GM19372 (cell line): ENCODE measurements at regions not wholly inside any gene's neighbourhood (a gene's known extent, or its start where the extent isn't known, plus 50 kb on each side); places are given as distances from the start of the nearest gene placed in this dataset.

Source experiments
- ATAC-seq: cut with Tn5 transposase; IDR thresholded peaks from one replicate; pipeline ENCODE4 v1.9.1; 2021; ENCODE audit warnings: mild to moderate bottlenecking, low read depth, moderate library complexity; ENCODE audit not compliant: unreplicated experiment

DNA sequence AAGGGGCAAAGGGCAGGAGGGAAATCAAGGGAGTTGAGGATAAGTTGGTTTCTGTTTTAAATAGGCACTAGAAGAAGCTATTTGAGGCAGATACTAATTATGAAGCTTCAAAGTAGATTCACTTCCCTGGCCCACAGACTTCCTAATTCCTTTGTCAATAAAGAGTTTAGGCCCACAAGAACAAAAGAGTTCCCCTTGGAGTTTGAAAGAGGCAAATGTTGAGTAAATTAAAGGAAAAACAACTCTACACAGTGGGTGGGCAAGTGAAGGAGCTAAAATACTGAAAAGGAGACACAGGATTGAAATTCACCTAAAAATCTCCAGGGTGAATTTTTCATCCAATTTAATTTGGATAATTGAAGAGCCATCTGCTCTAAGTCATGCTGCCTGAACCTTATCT, 411.7 kb upstream of the RORA start:
- ATAC-seq: no peak

GRCh38 chr15:61639491-61639890, 410.4 kb upstream of the RORA start:
- ATAC-seq: no peak

DNA sequence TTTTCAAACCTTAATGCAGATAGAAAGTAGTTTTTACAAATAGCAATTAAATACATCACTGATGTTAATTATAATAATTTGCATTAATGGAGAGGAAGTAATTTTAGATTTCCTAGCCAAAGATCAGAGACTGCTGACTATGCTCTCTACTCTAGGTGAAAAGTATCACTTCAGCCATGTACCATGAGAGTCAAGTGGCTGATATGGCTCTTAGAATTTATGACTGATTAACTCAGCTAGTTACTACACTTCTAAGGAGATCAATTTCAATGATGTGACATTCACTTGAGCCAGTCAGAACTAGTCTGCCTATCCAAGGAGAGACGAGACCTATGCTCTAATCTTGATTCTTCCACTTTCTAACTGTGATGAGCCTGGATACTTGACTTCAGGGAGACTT, 405.7 kb upstream of the RORA start:
- ATAC-seq: no peak

DNA sequence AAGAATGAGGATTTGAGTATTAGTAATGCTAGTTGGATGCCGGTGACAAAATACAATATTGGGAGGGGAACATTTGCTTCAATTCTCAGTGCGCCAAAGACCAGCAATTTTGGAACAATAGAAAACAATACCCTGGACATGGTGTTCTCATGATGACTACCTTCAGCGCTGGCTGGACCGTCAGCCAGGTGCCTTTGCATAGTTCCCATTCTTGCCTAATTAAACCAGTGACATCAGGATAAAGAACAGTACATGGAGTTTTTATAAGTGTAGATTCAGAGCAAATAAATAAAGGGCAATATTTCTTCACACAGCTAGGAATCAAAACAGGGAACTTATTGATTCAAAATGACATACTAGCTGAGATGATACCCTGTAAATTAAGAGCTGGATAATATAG, 404.8 kb upstream of the RORA start:
- no peak for ATAC-seq

- ATAC-seq: no peak
Observed at GRCh38 chr15:61629269-61629668, 400.2 kb upstream of the RORA start.

- ATAC-seq: no peak
Observed at GRCh38 chr15:61624950-61625349, 395.8 kb upstream of the RORA start.

DNA sequence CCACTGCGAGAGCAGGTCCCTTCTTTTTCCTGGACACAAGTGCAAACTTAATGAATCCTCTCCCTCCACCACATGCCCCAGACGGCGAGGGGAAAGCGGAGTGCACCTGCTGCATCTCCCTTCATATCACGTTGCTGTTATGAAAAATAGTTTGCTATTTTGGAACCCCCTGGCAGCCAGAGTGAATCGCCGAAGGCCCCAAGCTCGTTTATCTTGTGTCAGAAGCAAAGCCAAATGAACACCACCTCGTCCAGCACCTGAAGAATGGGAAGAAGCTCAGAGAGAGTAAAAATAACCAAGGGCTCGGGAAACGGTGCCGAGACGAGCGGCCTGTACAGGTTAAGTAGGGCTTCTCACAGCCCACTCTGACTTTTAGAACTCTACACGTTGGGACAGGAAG, 394.6 kb upstream of the RORA start:
- ATAC-seq: no peak

DNA sequence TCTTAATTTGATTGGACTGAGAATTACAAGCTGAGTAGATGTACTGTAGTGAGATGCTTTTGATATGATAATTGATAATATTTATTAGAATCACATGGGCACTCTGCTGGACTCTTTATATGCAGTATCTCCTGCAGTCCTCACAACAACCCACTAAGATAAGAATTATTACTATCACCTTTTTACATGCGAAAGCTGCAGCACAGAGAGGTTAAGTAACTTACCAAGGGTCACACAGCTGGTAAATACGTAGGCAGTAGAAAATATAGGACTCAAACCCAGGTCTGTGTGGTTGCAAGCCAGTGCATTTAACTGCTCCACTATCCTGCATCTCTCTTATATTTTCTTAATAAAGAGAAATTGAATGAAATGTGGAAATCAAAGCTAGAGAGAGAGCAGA, 392.8 kb upstream of the RORA start:
- ATAC-seq: no peak

- ATAC-seq: no peak
Observed at GRCh38 chr15:61621146-61621545, 392.0 kb upstream of the RORA start.

GRCh38 chr15:61620151-61620550, 391.0 kb upstream of the RORA start:
- no peak for ATAC-seq

- ATAC-seq: no peak
Observed at GRCh38 chr15:61613729-61614128, 384.6 kb upstream of the RORA start.

DNA sequence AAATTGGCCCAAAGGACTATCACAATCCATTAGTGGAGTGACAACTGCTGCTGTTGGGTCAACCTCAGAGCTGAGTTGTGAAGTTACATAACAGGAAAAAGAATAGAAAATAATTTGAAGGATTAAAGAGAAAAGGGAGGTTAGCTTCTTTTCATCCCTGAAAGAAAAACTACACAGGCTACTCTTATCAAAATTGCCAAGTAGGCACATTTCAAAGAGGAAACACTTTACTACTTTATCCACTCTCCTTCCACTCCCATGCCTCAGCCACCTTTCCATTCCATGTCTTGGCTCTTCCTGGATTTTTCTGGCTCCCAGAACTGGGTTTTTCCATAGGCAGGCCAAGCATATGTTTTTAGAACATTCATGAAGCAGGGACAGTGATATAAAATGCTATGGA, 384.0 kb upstream of the RORA start:
- ATAC-seq: no peak

DNA sequence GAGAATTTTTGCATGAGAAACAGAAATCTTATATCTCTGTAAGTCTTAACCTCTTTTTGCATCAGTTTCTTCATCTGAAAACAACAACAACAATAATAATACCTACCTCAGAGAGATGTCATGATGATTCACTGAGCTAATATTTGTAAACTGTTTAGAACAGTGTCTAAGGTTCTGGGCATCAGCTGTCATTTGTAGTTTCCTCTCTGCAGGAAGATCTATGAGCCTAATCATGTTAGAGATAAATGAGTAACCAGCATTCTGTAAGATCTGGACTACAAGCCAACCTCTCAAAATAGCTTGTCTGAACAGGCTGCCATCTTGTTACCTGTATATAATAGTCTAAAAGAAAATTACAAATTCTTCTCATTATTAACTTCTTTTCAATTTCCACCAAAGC, 383.0 kb upstream of the RORA start:
- no peak for ATAC-seq

DNA sequence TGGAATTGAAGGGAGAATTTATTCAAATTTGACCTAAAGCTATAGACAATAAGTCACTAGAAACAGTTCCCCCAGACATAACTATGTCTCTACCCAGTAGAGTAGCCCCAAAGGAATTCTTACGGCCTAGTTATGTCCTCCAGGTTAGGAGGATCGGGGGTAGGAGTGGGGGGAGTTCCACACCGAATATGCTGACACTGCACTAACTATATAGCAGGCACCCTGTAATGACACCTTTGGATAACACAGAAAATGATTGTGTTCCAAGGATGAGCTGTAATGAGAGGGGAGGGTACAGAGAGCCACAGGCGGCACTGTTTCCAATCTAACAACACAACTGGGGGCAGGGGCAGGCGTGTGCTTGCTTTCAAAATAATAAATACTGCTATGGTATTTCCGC, 376.2 kb upstream of the RORA start:
- no peak for ATAC-seq

- no peak for ATAC-seq
Observed at GRCh38 chr15:61598655-61599054, 369.6 kb upstream of the RORA start.

DNA sequence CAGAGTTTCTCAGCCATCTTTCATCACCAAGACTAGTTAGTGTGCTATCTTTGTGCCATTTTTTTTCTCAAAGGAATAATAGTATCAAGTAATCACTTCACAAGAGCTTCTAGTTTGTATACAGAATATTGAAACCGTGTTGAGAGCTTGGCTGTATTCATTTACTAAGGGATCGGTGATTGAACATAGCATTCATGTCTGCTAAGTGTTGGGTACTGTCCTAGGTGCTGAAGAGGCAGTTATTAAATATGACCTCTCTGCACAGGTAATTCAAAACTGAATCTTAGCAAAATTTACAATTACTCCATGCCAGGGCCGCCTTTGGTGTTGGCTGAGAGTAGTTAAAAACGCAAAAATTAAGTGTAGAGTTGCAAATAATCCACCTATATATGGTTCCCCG, 355.3 kb upstream of the RORA start:
- ATAC-seq: no peak

GRCh38 chr15:61582092-61582491, 353.0 kb upstream of the RORA start:
- ATAC-seq: no peak

- no peak for ATAC-seq
Observed at GRCh38 chr15:61575597-61575996, 346.5 kb upstream of the RORA start.

GRCh38 chr15:61571026-61571425, 341.9 kb upstream of the RORA start:
- ATAC-seq: no peak

- no peak for ATAC-seq
Observed at GRCh38 chr15:61564785-61565184, 335.7 kb upstream of the RORA start.

GRCh38 chr15:61558172-61559136, 329.4 kb upstream of the RORA start:
- no peak for ATAC-seq

GRCh38 chr15:61556037-61556648, 327.0 kb upstream of the RORA start:
- no peak for ATAC-seq
